Naive thymus-derived CD8-positive, alpha-beta T cell (primary cell): ENCODE measurements at regions not wholly inside any gene's neighbourhood (a gene's known extent, or its start where the extent isn't known, plus 50 kb on each side); places are given as distances from the start of the nearest gene placed in this dataset.

Source experiments
- ATAC-seq, 2 donors: fragments of 150-1000 bp; cut with Tn5 transposase in 1 of 2; sonication (Bioruptor Pico), chemical (Tn5 transposase) in 1 of 2; 1 replicate in 1 of 2; 2 replicates in 1 of 2; pipeline ENCODE4 v1.10.0; 2021; ENCODE audit warnings: mild to moderate bottlenecking in 2 of 2, moderate library complexity in 2 of 2
- POLR2A ChIA-PET: fragments of 350-600 bp; sonication (Branson Sonifier 250); formaldehyde crosslinking; loops from one replicate; lab custom pipeline; 2021; ENCODE audit warnings: antibody characterized with exemption; lab: Charles Lee
- DNase-seq, 10 donors: peaks; one replicate each; pipeline versions ENCODE4 v3.0.0 to v3.0.0-alpha.2; 2020 to 2022
- H3K27ac Mint-ChIP-seq, 10 donors: one replicate each; pipeline ENCODE4 v1.8.0; 2020 to 2022; ENCODE audit warnings: mild to moderate bottlenecking in 10 of 10, mixed read lengths in 10 of 10, moderate library complexity in 4 of 10, inconsistent platforms in 1 of 10
- H3K27me3 Mint-ChIP-seq, 5 donors: one replicate each; pipeline ENCODE4 v1.8.0; 2021 to 2022; ENCODE audit warnings: mixed read lengths in 5 of 5
- H3K36me3 Mint-ChIP-seq, 3 donors: one replicate each; pipeline ENCODE4 v1.8.0; 2020 to 2022; ENCODE audit warnings: mixed read lengths in 3 of 3, mild to moderate bottlenecking in 2 of 3, inconsistent platforms in 1 of 3
- H3K4me1 Mint-ChIP-seq, 4 donors: one replicate each; pipeline ENCODE4 v1.8.0; 2021 to 2022; ENCODE audit warnings: mixed read lengths in 4 of 4
- H3K4me3 Mint-ChIP-seq, 10 donors: one replicate each; pipeline ENCODE4 v1.8.0; 2020 to 2022; ENCODE audit warnings: mild to moderate bottlenecking in 10 of 10, mixed read lengths in 10 of 10, moderate library complexity in 6 of 10, inconsistent platforms in 1 of 10
- H3K9me3 Mint-ChIP-seq, 9 donors: one replicate each; pipeline ENCODE4 v1.8.0; 2020 to 2022; ENCODE audit warnings: mixed read lengths in 9 of 9, mild to moderate bottlenecking in 3 of 9, inconsistent platforms in 1 of 9, moderate library complexity in 1 of 9

GRCh38 chr5:161064297-161064696, 212.3 kb upstream of the ATP10B start:
- no peak overlapping the region for H3K4me3 Mint-ChIP-seq
- H3K27me3 Mint-ChIP-seq, result peaks cover 0 to 6% (median 0%) of the 10 kb centered on the region in 5 donors
- peaks cover 0 to 5% (median 0%) of the 10 kb centered on the region in 9 donors for H3K9me3 Mint-ChIP-seq
- POLR2A ChIA-PET, result no interaction called here
- no peak overlapping the region for H3K27ac Mint-ChIP-seq
- no peaks in the 10 kb centered on the region for H3K4me1 Mint-ChIP-seq
- DNase-seq, result no peak
- no peak for ATAC-seq
- no peaks in the 10 kb centered on the region for H3K36me3 Mint-ChIP-seq

GRCh38 chr5:161058781-161059180, 206.8 kb upstream of the ATP10B start:
- H3K4me3 Mint-ChIP-seq, result no peak overlapping the region
- DNase-seq (no peak), ATAC-seq (no peak)
- no peak overlapping the region for H3K27ac Mint-ChIP-seq
- H3K4me1 Mint-ChIP-seq, result no peaks in the 10 kb centered on the region
- peaks cover 0 to 3% (median 0%) of the 10 kb centered on the region in 5 donors for H3K27me3 Mint-ChIP-seq
- no peaks in the 10 kb centered on the region for H3K36me3 Mint-ChIP-seq
- POLR2A ChIA-PET, result no interaction called here
- peaks cover 0 to 9% (median 0%) of the 10 kb centered on the region in 9 donors for H3K9me3 Mint-ChIP-seq

GRCh38 chr5:161051920-161052500, 200.0 kb upstream of the ATP10B start:
- Mint-ChIP-seq H3K4me1 (no peaks in the 10 kb centered on the region), H3K27me3 (peaks cover 0 to 3% (median 0%) of the 10 kb centered on the region in 5 donors), H3K36me3 (no peaks in the 10 kb centered on the region), H3K9me3 (peaks cover 0 to 6% (median 0%) of the 10 kb centered on the region in 9 donors), H3K27ac (no peak overlapping the region), H3K4me3 (no peak overlapping the region)
- DNase-seq (no peak), ATAC-seq (no peak)
- POLR2A ChIA-PET, result no interaction called here

GRCh38 chr5:161047024-161047423, 195.0 kb upstream of the ATP10B start:
- no peaks in the 10 kb centered on the region for H3K27me3 Mint-ChIP-seq
- POLR2A ChIA-PET, result no interaction called here
- DNase-seq (no peak), ATAC-seq (no peak)
- no peaks in the 10 kb centered on the region for H3K4me1 Mint-ChIP-seq
- H3K4me3 Mint-ChIP-seq, result no peak overlapping the region
- H3K27ac Mint-ChIP-seq, result no peak overlapping the region
- no peaks in the 10 kb centered on the region for H3K36me3 Mint-ChIP-seq
- peaks cover 0 to 5% (median 0%) of the 10 kb centered on the region in 9 donors for H3K9me3 Mint-ChIP-seq

GRCh38 chr5:161042862-161043261, 190.9 kb upstream of the ATP10B start:
- Mint-ChIP-seq H3K4me3 (no peak overlapping the region), H3K27me3 (peaks cover 0 to 3% (median 0%) of the 10 kb centered on the region in 5 donors), H3K9me3 (peaks cover 0 to 18% (median 5%) of the 10 kb centered on the region in 9 donors), H3K36me3 (no peaks in the 10 kb centered on the region), H3K27ac (no peak overlapping the region), H3K4me1 (no peaks in the 10 kb centered on the region)
- no peak for DNase-seq
- no peak for ATAC-seq
- POLR2A ChIA-PET, result no interaction called here

- POLR2A ChIA-PET, result no interaction called here
- DNase-seq (no peak), ATAC-seq (no peak)
- Mint-ChIP-seq H3K4me1 (no peaks in the 10 kb centered on the region), H3K27me3 (peaks cover 0 to 7% (median 2%) of the 10 kb centered on the region in 5 donors), H3K27ac (no peak overlapping the region), H3K9me3 (peaks cover 0 to 22% (median 5%) of the 10 kb centered on the region in 9 donors), H3K4me3 (no peak overlapping the region), H3K36me3 (no peaks in the 10 kb centered on the region)
Measured at GRCh38 chr5:161042443-161042842, 190.4 kb upstream of the ATP10B start.

GRCh38 chr5:161040818-161041217, 188.8 kb upstream of the ATP10B start:
- Mint-ChIP-seq H3K27ac (no peak overlapping the region), H3K36me3 (no peaks in the 10 kb centered on the region), H3K4me3 (no peak overlapping the region), H3K27me3 (peaks cover 0 to 11% (median 4%) of the 10 kb centered on the region in 5 donors), H3K9me3 (peaks cover 0 to 36% (median 5%) of the 10 kb centered on the region in 9 donors), H3K4me1 (no peaks in the 10 kb centered on the region)
- DNase-seq (no peak), ATAC-seq (no peak)
- POLR2A ChIA-PET, result no interaction called here

- peaks cover 0 to 36% (median 5%) of the 10 kb centered on the region in 9 donors for H3K9me3 Mint-ChIP-seq
- H3K27ac Mint-ChIP-seq, result no peak overlapping the region
- no peaks in the 10 kb centered on the region for H3K36me3 Mint-ChIP-seq
- DNase-seq (no peak), ATAC-seq (no peak)
- POLR2A ChIA-PET, result no interaction called here
- H3K27me3 Mint-ChIP-seq, result peaks cover 0 to 20% (median 4%) of the 10 kb centered on the region in 5 donors
- H3K4me3 Mint-ChIP-seq, result no peak overlapping the region
- no peaks in the 10 kb centered on the region for H3K4me1 Mint-ChIP-seq
Measured at GRCh38 chr5:161036296-161036695, 184.3 kb upstream of the ATP10B start.

GRCh38 chr5:161034451-161034850, 182.4 kb upstream of the ATP10B start:
- no peak for ATAC-seq
- H3K4me1 Mint-ChIP-seq, result no peaks in the 10 kb centered on the region
- DNase-seq, result no peak
- H3K27me3 Mint-ChIP-seq, result peaks cover 0 to 20% (median 5%) of the 10 kb centered on the region in 5 donors
- no peak overlapping the region for H3K27ac Mint-ChIP-seq
- H3K9me3 Mint-ChIP-seq, result peaks cover 0 to 34% (median 4%) of the 10 kb centered on the region in 9 donors
- POLR2A ChIA-PET, result no interaction called here
- no peak overlapping the region for H3K4me3 Mint-ChIP-seq
- H3K36me3 Mint-ChIP-seq, result no peaks in the 10 kb centered on the region

GRCh38 chr5:161030229-161030628, 178.2 kb upstream of the ATP10B start:
- POLR2A ChIA-PET, result no interaction called here
- Mint-ChIP-seq H3K4me1 (no peaks in the 10 kb centered on the region), H3K27ac (no peak overlapping the region), H3K4me3 (no peak overlapping the region), H3K27me3 (peaks cover 0 to 9% (median 2%) of the 10 kb centered on the region in 5 donors), H3K36me3 (no peaks in the 10 kb centered on the region), H3K9me3 (peaks cover 0 to 2% (median 0%) of the 10 kb centered on the region in 9 donors)
- ATAC-seq (no peak), DNase-seq (no peak)

GRCh38 chr5:161027763-161028162, 175.8 kb upstream of the ATP10B start:
- Mint-ChIP-seq H3K9me3 (peaks cover 0 to 2% (median 0%) of the 10 kb centered on the region in 9 donors), H3K27me3 (peaks cover 0 to 6% (median 2%) of the 10 kb centered on the region in 5 donors), H3K36me3 (no peaks in the 10 kb centered on the region), H3K4me3 (no peak overlapping the region), H3K27ac (no peak overlapping the region), H3K4me1 (no peaks in the 10 kb centered on the region)
- POLR2A ChIA-PET, result no interaction called here
- DNase-seq (no peak), ATAC-seq (no peak)

- H3K4me3 Mint-ChIP-seq, result no peak overlapping the region
- POLR2A ChIA-PET, result no interaction called here
- H3K27ac Mint-ChIP-seq, result no peak overlapping the region
- H3K36me3 Mint-ChIP-seq, result no peaks in the 10 kb centered on the region
- no peak for ATAC-seq
- H3K27me3 Mint-ChIP-seq, result peaks cover 0 to 16% (median 4%) of the 10 kb centered on the region in 5 donors
- no peak for DNase-seq
- no peaks in the 10 kb centered on the region for H3K9me3 Mint-ChIP-seq
- no peaks in the 10 kb centered on the region for H3K4me1 Mint-ChIP-seq
Measured at GRCh38 chr5:161023551-161023950, 171.5 kb upstream of the ATP10B start.

GRCh38 chr5:161022151-161022550, 170.1 kb upstream of the ATP10B start:
- Mint-ChIP-seq H3K4me1 (no peaks in the 10 kb centered on the region), H3K27me3 (peaks cover 2 to 16% (median 4%) of the 10 kb centered on the region in 5 donors), H3K36me3 (no peaks in the 10 kb centered on the region), H3K9me3 (peaks cover 0 to 4% (median 0%) of the 10 kb centered on the region in 9 donors), H3K4me3 (no peak overlapping the region), H3K27ac (no peak overlapping the region)
- DNase-seq (no peak), ATAC-seq (no peak)
- POLR2A ChIA-PET, result no interaction called here

- H3K27me3 Mint-ChIP-seq, result peaks cover 0 to 7% (median 2%) of the 10 kb centered on the region in 5 donors
- no peak for DNase-seq
- POLR2A ChIA-PET, result no interaction called here
- no peak for ATAC-seq
- H3K36me3 Mint-ChIP-seq, result peaks cover 0 to 7% (median 0%) of the 10 kb centered on the region in 3 donors
- H3K4me3 Mint-ChIP-seq, result no peak overlapping the region
- no peak overlapping the region for H3K27ac Mint-ChIP-seq
- H3K4me1 Mint-ChIP-seq, result no peaks in the 10 kb centered on the region
- H3K9me3 Mint-ChIP-seq, result peaks cover 0 to 28% (median 10%) of the 10 kb centered on the region in 9 donors
Measured at GRCh38 chr5:161009817-161010216, 157.8 kb upstream of the ATP10B start.
